PC-9 (cell line): ENCODE measurements at regions not wholly inside any gene's neighbourhood (a gene's known extent, or its start where the extent isn't known, plus 50 kb on each side); places are given as distances from the start of the nearest gene placed in this dataset.
"Not testable (repeated sequence)": the region's sequence is repeated elsewhere in the genome, so short reads cannot be mapped to it uniquely, and the experiment has no call there.

Experiments used
- BruUV-seq: library from RNA; stranded (reverse); fragments of 400-500 nt; replicated peaks from 2 replicates; lab custom pipeline; 2021; lab: Mats Ljungman, UMichigan
- CTCF ChIA-PET: fragments of 300-600 bp; sonication (Branson Sonifier 250); formaldehyde crosslinking; loops from one replicate; lab custom pipeline; 2022; ENCODE audit warnings: antibody characterized with exemption; lab: Charles Lee
- POLR2A ChIA-PET: fragments of 300-600 bp; sonication (Branson Sonifier 250); formaldehyde crosslinking; loops from one replicate; lab custom pipeline; 2022; ENCODE audit warnings: antibody characterized with exemption; ENCODE audit not compliant: unreplicated experiment; lab: Charles Lee
- DNase-seq, 2 experiments: peaks; one replicate each; pipeline versions ENCODE4 v3.0.0 to v3.0.0-alpha.2; 2015 to 2022; ENCODE audit warnings: mixed read lengths in 1 of 2
- H2AFZ ChIP-seq: fragments of 200-600 bp; sonication (generic); 2 replicates; pipeline ENCODE4 v1.8.1; 2017; ENCODE audit warnings: antibody characterized with exemption
- H3F3A ChIP-seq: fragments of 200-600 bp; sonication (generic); 2 replicates; pipeline ENCODE4 v1.8.1; 2017; ENCODE audit warnings: antibody characterized with exemption, mild to moderate bottlenecking, low read depth; ENCODE audit not compliant: insufficient read depth
- H3K27ac ChIP-seq: fragments of 200-600 bp; sonication (generic); 2 replicates; pipeline ENCODE4 v1.6.1; 2016; ENCODE audit warnings: mixed run types
- H3K27me3 ChIP-seq: fragments of 200-600 bp; sonication (generic); 2 replicates; pipeline ENCODE4 v1.6.1; 2016; ENCODE audit warnings: low read depth, mixed run types; ENCODE audit not compliant: insufficient read depth
- H3K36me3 ChIP-seq: fragments of 200-600 bp; sonication (generic); 2 replicates; pipeline ENCODE4 v1.6.1; 2016; ENCODE audit warnings: low read depth, mixed run types
- H3K4me1 ChIP-seq: fragments of 200-600 bp; sonication (generic); replicated peaks from 2 replicates; pipeline ENCODE4 v1.6.1; 2016; ENCODE audit warnings: mixed run types; ENCODE audit not compliant: insufficient read depth
- H3K4me2 ChIP-seq: fragments of 200-600 bp; sonication (generic); 2 replicates; pipeline ENCODE4 v1.6.1; 2017; ENCODE audit warnings: mixed run types
- H3K4me3 ChIP-seq: fragments of 200-600 bp; sonication (generic); 2 replicates; pipeline ENCODE4 v1.6.1; 2016; ENCODE audit warnings: mixed run types
- H3K79me2 ChIP-seq: fragments of 200-600 bp; sonication (generic); 2 replicates; pipeline ENCODE4 v1.6.1; 2017; ENCODE audit warnings: low read depth, mixed run types
- H3K9me2 ChIP-seq: fragments of 200-600 bp; sonication (generic); 2 replicates; pipeline ENCODE4 v1.8.1; 2017; ENCODE audit warnings: mild to moderate bottlenecking; ENCODE audit not compliant: insufficient read depth
- H3K9me3 ChIP-seq: fragments of 200-600 bp; sonication (generic); 2 replicates; pipeline ENCODE4 v1.8.1; 2016; ENCODE audit warnings: low read depth; ENCODE audit not compliant: insufficient read depth
- H4K20me1 ChIP-seq: fragments of 200-600 bp; sonication (generic); 2 replicates; pipeline ENCODE4 v1.8.1; 2017; ENCODE audit not compliant: insufficient read depth
- CTCF ChIP-seq: fragments of 200-600 bp; sonication (generic); conservative IDR thresholded peaks from 2 replicates; pipeline ENCODE4 v1.6.1; 2017; ENCODE audit warnings: mixed run types, antibody characterized with exemption, mild to moderate bottlenecking, moderate library complexity
- EZH2 ChIP-seq: fragments of 200-600 bp; sonication (generic); IDR thresholded peaks from 2 replicates; pipeline ENCODE4 v1.8.0; 2017; ENCODE audit warnings: antibody characterized with exemption, low read depth
- intact Hi-C: fragments of 100-400 bp; cut with micrococcal nuclease; formaldehyde crosslinking; loops from one replicate; pipeline ENCODE4 v1.10.0; 2022; ENCODE audit not compliant: unreplicated experiment

DNA sequence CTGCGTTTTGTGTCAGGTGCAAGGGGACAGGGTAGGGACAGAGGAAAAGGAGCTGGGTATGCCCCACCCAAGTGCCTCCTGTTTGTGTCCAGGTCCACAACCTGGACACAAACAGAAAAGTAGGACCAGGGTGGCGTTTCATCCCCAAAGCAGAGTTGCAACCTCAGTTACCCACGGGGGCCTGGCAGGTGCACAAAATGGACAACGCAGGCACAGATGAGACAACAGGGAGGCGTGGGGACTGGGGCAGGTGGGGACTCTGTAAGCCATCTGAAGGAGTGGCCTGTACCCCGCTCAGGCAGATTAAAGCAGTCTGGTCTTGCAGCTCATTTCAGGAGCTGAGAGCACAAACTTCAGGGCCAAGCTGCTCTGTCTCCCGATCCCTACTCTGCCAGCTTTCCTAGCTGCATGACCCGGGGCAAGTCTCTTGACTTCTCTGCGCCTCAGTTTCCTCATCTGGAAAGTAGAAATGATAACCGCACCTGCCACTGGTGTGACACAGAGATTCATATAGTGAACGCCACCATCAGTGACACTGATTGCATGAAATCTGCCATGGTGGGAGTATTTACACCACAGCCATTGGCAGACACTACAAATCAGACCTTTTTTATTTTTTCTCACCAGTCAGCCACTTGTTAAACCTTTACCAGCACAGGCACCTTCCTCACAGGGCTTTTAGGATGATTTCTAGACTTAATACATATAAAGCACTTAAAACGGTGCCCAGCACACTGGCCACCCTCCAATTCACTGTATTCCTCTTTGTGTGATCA is 123.0 kb downstream of the PHETA1 start:
- Histone ChIP-seq H3K4me1 (no peaks in the 10 kb centered on the region), H3K79me2 (no peaks in the 10 kb centered on the region), H3K36me3 (no peaks in the 10 kb centered on the region), H3K27me3 (peaks cover 89% of the 10 kb centered on the region), H3K9me2 (no peaks in the 10 kb centered on the region), H3K4me2 (no peak overlapping the region), H2AFZ (no peak overlapping the region), H3K27ac (no peak overlapping the region), H3K4me3 (no peak overlapping the region), H3F3A (no peaks in the 10 kb centered on the region), H3K9me3 (no peaks in the 10 kb centered on the region), H4K20me1 (no peaks in the 10 kb centered on the region)
- POLR2A ChIA-PET = no interaction called here
- BruUV-seq = no TSS peak
- TF ChIP-seq CTCF (no peak), EZH2 (no peak)
- intact Hi-C loops = no loop called here
- DNase-seq = no peak
- CTCF ChIA-PET = no interaction called here

- no TSS peak for BruUV-seq
- H2AFZ ChIP-seq = no peak overlapping the region
- H3F3A ChIP-seq = no peaks in the 10 kb centered on the region
- no peak overlapping the region for H3K27ac ChIP-seq
- DNase-seq = no peak
- no peak overlapping the region for H3K4me2 ChIP-seq
- no peaks in the 10 kb centered on the region for H3K9me2 ChIP-seq
- H3K27me3 ChIP-seq = peaks cover 91% of the 10 kb centered on the region
- intact Hi-C loops = no loop called here
- POLR2A ChIA-PET = no interaction called here
- TF ChIP-seq CTCF = no peak
- no peak for TF ChIP-seq EZH2
- H3K4me3 ChIP-seq = no peak overlapping the region
- H3K79me2 ChIP-seq = no peaks in the 10 kb centered on the region
- CTCF ChIA-PET = no interaction called here
- no peaks in the 10 kb centered on the region for H3K9me3 ChIP-seq
- no peaks in the 10 kb centered on the region for H3K4me1 ChIP-seq
- no peaks in the 10 kb centered on the region for H3K36me3 ChIP-seq
- H4K20me1 ChIP-seq = no peaks in the 10 kb centered on the region
These were observed 124.2 kb downstream of the PHETA1 start for GRCh38 chr12:111244673-111245072.

GRCh38 chr12:111242817-111243216 is 126.1 kb downstream of the PHETA1 start:
- H3K79me2 ChIP-seq, H3F3A ChIP-seq, intact Hi-C loops, POLR2A ChIA-PET, H4K20me1 ChIP-seq, H3K4me3 ChIP-seq, H3K4me2 ChIP-seq, H3K9me2 ChIP-seq, H2AFZ ChIP-seq, CTCF ChIA-PET, H3K9me3 ChIP-seq, DNase-seq, H3K4me1 ChIP-seq, H3K36me3 ChIP-seq, BruUV-seq, H3K27ac ChIP-seq: not testable (repeated sequence)
- H3K27me3 ChIP-seq = peaks cover 93% of the 10 kb centered on the region

- Histone ChIP-seq H3K4me3 (no peak overlapping the region), H2AFZ (no peak overlapping the region), H3K9me2 (no peaks in the 10 kb centered on the region), H3K4me2 (no peak overlapping the region), H3K79me2 (no peaks in the 10 kb centered on the region), H3K4me1 (no peaks in the 10 kb centered on the region), H3F3A (no peaks in the 10 kb centered on the region), H4K20me1 (no peaks in the 10 kb centered on the region), H3K36me3 (no peaks in the 10 kb centered on the region), H3K27ac (no peak overlapping the region), H3K27me3 (peaks cover 93% of the 10 kb centered on the region), H3K9me3 (no peaks in the 10 kb centered on the region)
- no peak for DNase-seq
- ChIA-PET POLR2A (no interaction called here), CTCF (no interaction called here)
- intact Hi-C loops = no loop called here
- TF ChIP-seq EZH2 (no peak), CTCF (no peak)
- BruUV-seq = no TSS peak
These were observed 126.7 kb downstream of the PHETA1 start for GRCh38 chr12:111242184-111242583.
